Endothelial cell (in vitro differentiated cells): ENCODE measurements at regions not wholly inside any gene's neighbourhood (a gene's known extent, or its start where the extent isn't known, plus 50 kb on each side); places are given as distances from the start of the nearest gene placed in this dataset.

Source experiments
- DNase-seq: peaks from one replicate; pipeline ENCODE4 v3.0.0; 2021; ENCODE audit warnings: low spot score
- H3K27ac Mint-ChIP-seq: one replicate; pipeline ENCODE4 v1.8.0; 2021; ENCODE audit warnings: mixed read lengths, inconsistent platforms; ENCODE audit not compliant: unreplicated experiment
- H3K27me3 Mint-ChIP-seq: one replicate; pipeline ENCODE4 v1.8.0; 2021; ENCODE audit warnings: mild to moderate bottlenecking, moderate library complexity, mixed read lengths, inconsistent platforms; ENCODE audit not compliant: unreplicated experiment
- H3K36me3 Mint-ChIP-seq: one replicate; pipeline ENCODE4 v1.8.0; 2021; ENCODE audit warnings: mild to moderate bottlenecking, low read depth, mixed read lengths, inconsistent platforms; ENCODE audit not compliant: unreplicated experiment
- H3K4me1 Mint-ChIP-seq: one replicate; pipeline ENCODE4 v1.8.0; 2021; ENCODE audit warnings: mild to moderate bottlenecking, mixed read lengths, inconsistent platforms; ENCODE audit not compliant: unreplicated experiment
- H3K4me3 Mint-ChIP-seq: one replicate; pipeline ENCODE4 v1.8.0; 2021; ENCODE audit warnings: mild to moderate bottlenecking, mixed read lengths, inconsistent platforms; ENCODE audit not compliant: unreplicated experiment
- H3K9me3 Mint-ChIP-seq: one replicate; pipeline ENCODE4 v1.8.0; 2021; ENCODE audit warnings: mixed read lengths, inconsistent platforms; ENCODE audit not compliant: unreplicated experiment
- CTCF ChIP-seq: fragments of 200-600 bp; sonication (generic); IDR thresholded peaks from one replicate; pipeline ENCODE4 v1.5.0; 2021; ENCODE audit warnings: antibody characterized with exemption; ENCODE audit not compliant: unreplicated experiment

GRCh38 chr13:71237332-71237731, 629.7 kb downstream of the DACH1 start:
- peaks cover 3% of the 10 kb centered on the region for H3K4me1 Mint-ChIP-seq
- TF ChIP-seq CTCF, result no peak
- H3K27ac Mint-ChIP-seq, result no peak overlapping the region
- no peaks in the 10 kb centered on the region for H3K27me3 Mint-ChIP-seq
- no peaks in the 10 kb centered on the region for H3K36me3 Mint-ChIP-seq
- DNase-seq, result no peak
- H3K9me3 Mint-ChIP-seq, result no peaks in the 10 kb centered on the region
- H3K4me3 Mint-ChIP-seq, result no peak overlapping the region

GRCh38 chr13:71219698-71220415, 647.1 kb downstream of the DACH1 start:
- no peak overlapping the region for H3K27ac Mint-ChIP-seq
- H3K9me3 Mint-ChIP-seq, result no peaks in the 10 kb centered on the region
- no peaks in the 10 kb centered on the region for H3K36me3 Mint-ChIP-seq
- no peak overlapping the region for H3K4me3 Mint-ChIP-seq
- H3K27me3 Mint-ChIP-seq, result no peaks in the 10 kb centered on the region
- TF ChIP-seq CTCF, result no peak
- DNase-seq, result no peak
- peaks cover 8% of the 10 kb centered on the region for H3K4me1 Mint-ChIP-seq

- peak; percentile 10 for DNase-seq
- Mint-ChIP-seq H3K4me3 (no peak overlapping the region), H3K36me3 (no peaks in the 10 kb centered on the region), H3K9me3 (no peaks in the 10 kb centered on the region), H3K4me1 (peaks cover 10% of the 10 kb centered on the region), H3K27ac (no peak overlapping the region), H3K27me3 (no peaks in the 10 kb centered on the region)
- TF ChIP-seq CTCF, result no peak
Observed at GRCh38 chr13:71218960-71219359, 648.0 kb downstream of the DACH1 start.

GRCh38 chr13:71217827-71218226, 649.2 kb downstream of the DACH1 start:
- Mint-ChIP-seq H3K4me3 (no peak overlapping the region), H3K27me3 (no peaks in the 10 kb centered on the region), H3K36me3 (no peaks in the 10 kb centered on the region), H3K9me3 (no peaks in the 10 kb centered on the region), H3K4me1 (peaks cover 10% of the 10 kb centered on the region), H3K27ac (no peak overlapping the region)
- TF ChIP-seq CTCF, result no peak
- no peak for DNase-seq

GRCh38 chr13:71214821-71215220, 652.2 kb downstream of the DACH1 start:
- H3K4me1 Mint-ChIP-seq, result peaks cover 9% of the 10 kb centered on the region
- H3K27ac Mint-ChIP-seq, result no peak overlapping the region
- no peaks in the 10 kb centered on the region for H3K36me3 Mint-ChIP-seq
- TF ChIP-seq CTCF, result no peak
- no peak overlapping the region for H3K4me3 Mint-ChIP-seq
- no peak for DNase-seq
- H3K27me3 Mint-ChIP-seq, result no peaks in the 10 kb centered on the region
- H3K9me3 Mint-ChIP-seq, result no peaks in the 10 kb centered on the region
